ENCODE measurements at regions not wholly inside any gene's neighbourhood (a gene's known extent, or its start where the extent isn't known, plus 50 kb on each side); places are given as distances from the start of the nearest gene placed in this dataset.

DNA sequence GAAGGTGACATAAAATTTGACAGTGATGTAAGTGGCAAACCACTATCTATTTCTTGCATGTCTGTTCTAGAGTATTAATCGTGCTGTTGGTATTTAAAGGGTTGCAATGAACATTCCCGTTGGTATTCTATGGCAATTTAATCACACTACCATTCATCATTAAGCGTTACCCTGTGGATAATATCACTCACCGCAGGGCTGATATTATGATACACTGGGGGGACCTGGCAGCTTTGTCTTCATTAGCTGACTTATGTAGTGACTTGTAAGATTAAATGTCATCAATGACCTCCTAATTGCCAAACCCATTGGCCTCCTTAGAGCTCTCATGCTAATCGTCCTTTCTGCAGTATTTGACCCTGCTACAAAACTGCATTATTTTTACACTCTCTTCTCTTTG lies 624.5 kb upstream of the VSTM2A start:
- DNase-seq, result no peak
- H3K4me3 Mint-ChIP-seq (ENCODE audit: low read depth, unreplicated experiment), result no peak overlapping the region
- TF ChIP-seq, protein P1, sequence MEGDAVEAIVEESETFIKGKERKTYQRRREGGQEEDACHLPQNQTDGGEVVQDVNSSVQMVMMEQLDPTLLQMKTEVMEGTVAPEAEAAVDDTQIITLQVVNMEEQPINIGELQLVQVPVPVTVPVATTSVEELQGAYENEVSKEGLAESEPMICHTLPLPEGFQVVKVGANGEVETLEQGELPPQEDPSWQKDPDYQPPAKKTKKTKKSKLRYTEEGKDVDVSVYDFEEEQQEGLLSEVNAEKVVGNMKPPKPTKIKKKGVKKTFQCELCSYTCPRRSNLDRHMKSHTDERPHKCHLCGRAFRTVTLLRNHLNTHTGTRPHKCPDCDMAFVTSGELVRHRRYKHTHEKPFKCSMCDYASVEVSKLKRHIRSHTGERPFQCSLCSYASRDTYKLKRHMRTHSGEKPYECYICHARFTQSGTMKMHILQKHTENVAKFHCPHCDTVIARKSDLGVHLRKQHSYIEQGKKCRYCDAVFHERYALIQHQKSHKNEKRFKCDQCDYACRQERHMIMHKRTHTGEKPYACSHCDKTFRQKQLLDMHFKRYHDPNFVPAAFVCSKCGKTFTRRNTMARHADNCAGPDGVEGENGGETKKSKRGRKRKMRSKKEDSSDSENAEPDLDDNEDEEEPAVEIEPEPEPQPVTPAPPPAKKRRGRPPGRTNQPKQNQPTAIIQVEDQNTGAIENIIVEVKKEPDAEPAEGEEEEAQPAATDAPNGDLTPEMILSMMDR (IDR thresholded peaks at IDR 0.05; ENCODE audit: unreplicated experiment), result no peak
- H3K9me3 Mint-ChIP-seq (ENCODE audit: low read depth, unreplicated experiment), result peaks cover 17% of the 10 kb centered on the region
- H3K36me3 Mint-ChIP-seq (ENCODE audit: insufficient read depth, unreplicated experiment), result no peaks in the 10 kb centered on the region
- no TSS peak for BruUV-seq (replicated peaks)
- H3K27ac Mint-ChIP-seq (ENCODE audit: unreplicated experiment), result no peak overlapping the region
- no peaks in the 10 kb centered on the region for H3K27me3 Mint-ChIP-seq (ENCODE audit: unreplicated experiment)
- intact Hi-C loops (cut with micrococcal nuclease; ENCODE audit: unreplicated experiment), result no loop called here
- CTCF ChIA-PET, result no interaction called here
- H3K4me1 Mint-ChIP-seq (ENCODE audit: low read depth, unreplicated experiment), result no peaks in the 10 kb centered on the region

DNA sequence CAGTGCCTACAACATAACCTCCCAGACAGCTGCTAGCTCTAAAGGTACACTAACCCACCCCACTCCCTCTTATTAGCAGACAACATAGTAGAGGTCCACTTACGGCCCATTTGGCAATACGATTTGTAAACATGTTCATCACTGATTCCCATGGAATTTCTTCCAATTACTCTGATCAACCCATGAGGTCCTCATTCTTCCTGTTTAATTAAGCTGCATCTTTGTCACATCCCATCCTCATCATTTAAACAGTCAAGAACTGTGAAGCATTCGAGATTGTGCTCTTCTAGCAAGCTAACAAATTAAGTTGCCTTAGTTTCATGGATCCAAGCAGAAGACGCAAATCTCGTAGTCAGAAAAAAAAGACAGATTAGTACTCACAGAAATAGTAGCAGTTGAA lies 622.2 kb upstream of the VSTM2A start:
- Mint-ChIP-seq H3K36me3 (ENCODE audit: insufficient read depth, unreplicated experiment) (no peaks in the 10 kb centered on the region), H3K4me3 (ENCODE audit: low read depth, unreplicated experiment) (no peak overlapping the region), H3K9me3 (ENCODE audit: low read depth, unreplicated experiment) (peaks cover 19% of the 10 kb centered on the region), H3K4me1 (ENCODE audit: low read depth, unreplicated experiment) (no peaks in the 10 kb centered on the region), H3K27ac (ENCODE audit: unreplicated experiment) (no peak overlapping the region), H3K27me3 (ENCODE audit: unreplicated experiment) (no peaks in the 10 kb centered on the region)
- BruUV-seq (replicated peaks), result no TSS peak
- TF ChIP-seq, protein P1 (IDR thresholded peaks at IDR 0.05; ENCODE audit: unreplicated experiment), result no peak
- DNase-seq, result no peak
- CTCF ChIA-PET, result no interaction called here
- intact Hi-C loops (cut with micrococcal nuclease; ENCODE audit: unreplicated experiment), result no loop called here

DNA sequence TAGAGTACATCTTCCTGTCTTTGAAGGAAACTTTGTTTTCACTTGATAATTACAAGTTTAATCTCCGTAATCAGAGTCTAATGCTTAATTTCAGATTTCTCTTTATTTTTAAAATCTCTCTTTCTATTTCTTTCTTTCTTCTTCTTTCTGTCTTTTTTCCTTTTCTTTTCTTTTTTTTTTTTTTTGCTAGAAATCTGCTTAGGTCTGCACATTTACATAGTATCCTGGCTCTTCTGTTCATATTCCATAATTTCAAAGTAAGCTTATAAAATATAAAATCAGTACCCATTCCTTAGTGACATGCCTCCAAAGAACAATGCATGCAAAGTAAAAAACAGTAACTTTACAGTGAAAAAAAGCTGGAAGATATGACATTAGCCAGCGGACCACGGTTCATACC lies 601.7 kb upstream of the VSTM2A start:
- CTCF ChIA-PET, result no interaction called here
- TF ChIP-seq, protein P1 (IDR thresholded peaks at IDR 0.05; ENCODE audit: unreplicated experiment), result no peak
- no peak overlapping the region for H3K4me3 Mint-ChIP-seq (ENCODE audit: low read depth, unreplicated experiment)
- H3K27ac Mint-ChIP-seq (ENCODE audit: unreplicated experiment), result no peak overlapping the region
- no peaks in the 10 kb centered on the region for H3K36me3 Mint-ChIP-seq (ENCODE audit: insufficient read depth, unreplicated experiment)
- H3K27me3 Mint-ChIP-seq (ENCODE audit: unreplicated experiment), result no peaks in the 10 kb centered on the region
- H3K4me1 Mint-ChIP-seq (ENCODE audit: low read depth, unreplicated experiment), result no peaks in the 10 kb centered on the region
- peaks cover 20% of the 10 kb centered on the region for H3K9me3 Mint-ChIP-seq (ENCODE audit: low read depth, unreplicated experiment)
- no peak for DNase-seq
- intact Hi-C loops (cut with micrococcal nuclease; ENCODE audit: unreplicated experiment), result no loop called here
- no TSS peak for BruUV-seq (replicated peaks)

DNA sequence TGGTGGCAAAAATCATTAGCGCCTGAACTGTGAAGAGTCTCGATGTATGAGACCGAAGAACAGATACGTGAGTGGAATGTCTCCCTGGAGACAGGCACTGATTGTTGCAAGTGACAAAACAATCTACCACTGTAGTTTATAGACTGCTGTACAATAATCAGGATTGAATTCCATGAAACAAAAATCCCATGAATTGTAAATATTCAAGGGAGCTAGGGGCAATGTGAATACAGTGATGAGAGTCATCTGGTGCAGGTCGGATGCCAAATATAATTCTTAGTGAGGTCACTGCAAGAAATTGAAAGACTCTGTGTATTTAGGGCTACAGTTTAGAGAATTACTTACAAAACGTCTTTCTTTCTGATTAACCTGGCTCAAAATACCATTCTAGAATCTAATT lies 594.4 kb upstream of the VSTM2A start:
- Mint-ChIP-seq H3K4me3 (ENCODE audit: low read depth, unreplicated experiment) (no peak overlapping the region), H3K27ac (ENCODE audit: unreplicated experiment) (no peak overlapping the region), H3K36me3 (ENCODE audit: insufficient read depth, unreplicated experiment) (no peaks in the 10 kb centered on the region), H3K27me3 (ENCODE audit: unreplicated experiment) (no peaks in the 10 kb centered on the region), H3K9me3 (ENCODE audit: low read depth, unreplicated experiment) (peaks cover 28% of the 10 kb centered on the region), H3K4me1 (ENCODE audit: low read depth, unreplicated experiment) (no peaks in the 10 kb centered on the region)
- no peak for DNase-seq
- intact Hi-C loops (cut with micrococcal nuclease; ENCODE audit: unreplicated experiment), result no loop called here
- BruUV-seq (replicated peaks), result no TSS peak
- CTCF ChIA-PET, result no interaction called here
- TF ChIP-seq, protein P1 (IDR thresholded peaks at IDR 0.05; ENCODE audit: unreplicated experiment), result no peak

DNA sequence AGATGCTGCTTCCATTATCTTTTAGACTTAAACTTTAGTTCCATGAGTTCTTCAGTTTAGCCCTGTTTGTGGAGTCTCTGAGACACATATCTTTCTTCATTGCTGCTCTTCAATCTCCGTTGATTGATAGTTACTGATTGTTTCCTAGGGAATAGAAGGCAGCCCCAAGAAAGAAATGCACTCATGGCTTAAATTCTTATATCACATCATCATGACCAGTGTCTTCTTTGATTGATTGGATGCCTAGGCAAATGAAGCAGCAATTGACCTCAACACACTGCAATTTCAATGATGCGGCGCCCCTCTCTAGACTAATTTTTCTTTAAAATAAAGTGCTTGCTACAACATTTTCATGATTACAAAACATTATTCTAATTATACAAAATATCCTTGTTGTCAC lies 576.5 kb upstream of the VSTM2A start:
- DNase-seq, result no peak
- H3K27ac Mint-ChIP-seq (ENCODE audit: unreplicated experiment), result no peak overlapping the region
- peaks cover 9% of the 10 kb centered on the region for H3K9me3 Mint-ChIP-seq (ENCODE audit: low read depth, unreplicated experiment)
- no peak overlapping the region for H3K4me3 Mint-ChIP-seq (ENCODE audit: low read depth, unreplicated experiment)
- no peaks in the 10 kb centered on the region for H3K27me3 Mint-ChIP-seq (ENCODE audit: unreplicated experiment)
- CTCF ChIA-PET, result no interaction called here
- BruUV-seq (replicated peaks), result no TSS peak
- intact Hi-C loops (cut with micrococcal nuclease; ENCODE audit: unreplicated experiment), result no loop called here
- TF ChIP-seq, protein P1 (IDR thresholded peaks at IDR 0.05; ENCODE audit: unreplicated experiment), result no peak
- H3K36me3 Mint-ChIP-seq (ENCODE audit: insufficient read depth, unreplicated experiment), result no peaks in the 10 kb centered on the region
- no peaks in the 10 kb centered on the region for H3K4me1 Mint-ChIP-seq (ENCODE audit: low read depth, unreplicated experiment)
